GM19239 (cell line): ENCODE measurements at regions not wholly inside any gene's neighbourhood (a gene's known extent, or its start where the extent isn't known, plus 50 kb on each side); places are given as distances from the start of the nearest gene placed in this dataset.

ENCODE experiments used
- DNase-seq: peaks from one replicate; pipeline ENCODE4 v3.0.0; 2011; ENCODE audit warnings: low spot score; ENCODE audit not compliant: insufficient read length
- FAIRE-seq: peaks from 2 replicates; lab custom pipeline; 2011; peaks lifted over from hg19 to GRCh38; lab: Jason Lieb, UNC

- FAIRE-seq (no peak), DNase-seq (no peak)
Observed at GRCh38 chr12:127282786-127283565, 984.0 kb upstream of the TMEM132C start.

- DNase-seq = no peak
- no peak for FAIRE-seq
Observed at GRCh38 chr12:127284021-127284420, 982.9 kb upstream of the TMEM132C start.

- DNase-seq = no peak
- no peak for FAIRE-seq
Observed at GRCh38 chr12:127284870-127285431, 982.0 kb upstream of the TMEM132C start.

- no peak for DNase-seq
- no peak for FAIRE-seq
Observed at GRCh38 chr12:127286281-127286680, 980.7 kb upstream of the TMEM132C start.

- no peak for DNase-seq
- no peak for FAIRE-seq
Observed at GRCh38 chr12:127287256-127287655, 979.7 kb upstream of the TMEM132C start.

GRCh38 chr12:127290251-127290650 lies 976.7 kb upstream of the TMEM132C start:
- DNase-seq = no peak
- no peak for FAIRE-seq

- no peak for DNase-seq
- no peak for FAIRE-seq
Observed at GRCh38 chr12:127292736-127293135, 974.2 kb upstream of the TMEM132C start.

GRCh38 chr12:127293507-127294310 lies 973.3 kb upstream of the TMEM132C start:
- no peak for DNase-seq
- no peak for FAIRE-seq

- no peak for DNase-seq
- FAIRE-seq = no peak
Observed at GRCh38 chr12:127294651-127295210, 972.2 kb upstream of the TMEM132C start.

- FAIRE-seq = no peak
- DNase-seq = no peak
Observed at GRCh38 chr12:127295630-127296029, 971.3 kb upstream of the TMEM132C start.

- FAIRE-seq (no peak), DNase-seq (no peak)
Observed at GRCh38 chr12:127296591-127296990, 970.4 kb upstream of the TMEM132C start.

- FAIRE-seq (no peak), DNase-seq (no peak)
Observed at GRCh38 chr12:127297327-127297726, 969.6 kb upstream of the TMEM132C start.

- no peak for FAIRE-seq
Observed at GRCh38 chr12:127300075-127300474, 966.9 kb upstream of the TMEM132C start.

GRCh38 chr12:127300753-127301152 lies 966.2 kb upstream of the TMEM132C start:
- no peak for FAIRE-seq
- DNase-seq = no peak

More at GRCh38 chr12:127300075-127300474, 966.9 kb upstream of the TMEM132C start:
- no peak for DNase-seq

GRCh38 chr12:127301876-127302275 lies 965.1 kb upstream of the TMEM132C start:
- FAIRE-seq = no peak

GRCh38 chr12:127304751-127305725 lies 961.9 kb upstream of the TMEM132C start:
- no peak for FAIRE-seq
- no peak for DNase-seq

More at GRCh38 chr12:127301876-127302275, 965.1 kb upstream of the TMEM132C start:
- no peak for DNase-seq

GRCh38 chr12:127306604-127307215 lies 960.3 kb upstream of the TMEM132C start:
- FAIRE-seq = no peak
- no peak for DNase-seq

GRCh38 chr12:127307528-127307927 lies 959.4 kb upstream of the TMEM132C start:
- no peak for DNase-seq
- no peak for FAIRE-seq

GRCh38 chr12:127308148-127308547 lies 958.8 kb upstream of the TMEM132C start:
- DNase-seq (no peak), FAIRE-seq (no peak)
